DND-41 (cell line): ENCODE measurements at regions not wholly inside any gene's neighbourhood (a gene's known extent, or its start where the extent isn't known, plus 50 kb on each side); places are given as distances from the start of the nearest gene placed in this dataset.
"Not testable (repeated sequence)": the region's sequence is repeated elsewhere in the genome, so short reads cannot be mapped to it uniquely, and the experiment has no call there.

Experiments used
- ATAC-seq: fragments of 200-7000 bp; cut with Tn5 transposase; 3 replicates; pipeline ENCODE4 v1.9.1; 2021; ENCODE audit warnings: low read depth; ENCODE audit not compliant: insufficient read depth
- DNase-seq: peaks from one replicate; pipeline ENCODE4 v3.0.0-alpha.2; 2020
- H2AFZ ChIP-seq: 2 replicates; pipeline ENCODE4 v1.6.0; 2012; ENCODE audit warnings: low read depth, low read length
- H3K27ac ChIP-seq: 2 replicates; pipeline ENCODE4 v1.5.1; 2012; ENCODE audit warnings: low read length, inconsistent platforms
- H3K27me3 ChIP-seq: fragments of 200-600 bp; sonication (generic); 2 replicates; pipeline ENCODE4 v1.6.0; 2012; ENCODE audit warnings: low read length, mild to moderate bottlenecking, inconsistent platforms; ENCODE audit not compliant: insufficient read depth, poor library complexity
- H3K36me3 ChIP-seq: 2 replicates; pipeline ENCODE4 v1.5.1; 2012; ENCODE audit warnings: low read length, inconsistent platforms; ENCODE audit not compliant: insufficient read depth
- H3K4me1 ChIP-seq: 2 replicates; pipeline ENCODE4 v1.5.1; 2012; ENCODE audit warnings: mild to moderate bottlenecking, low read length; ENCODE audit not compliant: insufficient read depth
- H3K4me2 ChIP-seq: 2 replicates; pipeline ENCODE4 v1.6.0; 2012; ENCODE audit warnings: mild to moderate bottlenecking, moderate library complexity, low read length, inconsistent platforms; ENCODE audit not compliant: insufficient read depth
- H3K4me3 ChIP-seq, 2 experiments: fragments of 200-600 bp in 1 of 2; shearing (Covaris generic) in 1 of 2; 2 replicates each; pipeline ENCODE4 v1.5.1; 2012 to 2016; ENCODE audit warnings: inconsistent platforms in 2 of 2, low read length in 2 of 2, mild to moderate bottlenecking in 2 of 2, low read depth in 1 of 2, moderate library complexity in 1 of 2
- H3K79me2 ChIP-seq: 2 replicates; pipeline ENCODE4 v1.6.0; 2012; ENCODE audit warnings: low read length, inconsistent platforms; ENCODE audit not compliant: insufficient read depth
- H3K9ac ChIP-seq: 2 replicates; pipeline ENCODE4 v1.6.0; 2012; ENCODE audit warnings: low read depth, mild to moderate bottlenecking, inconsistent platforms, low read length, moderate library complexity
- H3K9me3 ChIP-seq: 2 replicates; pipeline ENCODE4 v1.5.1; 2012; ENCODE audit warnings: low read length, moderate library complexity, mild to moderate bottlenecking, inconsistent platforms; ENCODE audit not compliant: insufficient read depth, severe bottlenecking
- H4K20me1 ChIP-seq: 2 replicates; pipeline ENCODE4 v1.6.0; 2012; ENCODE audit warnings: low read length; ENCODE audit not compliant: insufficient read depth
- CTCF ChIP-seq: IDR thresholded peaks from 2 replicates; pipeline ENCODE4 v1.5.1; 2012; ENCODE audit warnings: borderline replicate concordance, low read length, moderate library complexity, mild to moderate bottlenecking; ENCODE audit not compliant: poor library complexity, severe bottlenecking; ENCODE audit errors: extremely low read depth
- EZH2 ChIP-seq: IDR thresholded peaks from 3 replicates; pipeline ENCODE4 v1.6.1; 2012; ENCODE audit warnings: borderline replicate concordance, low read depth, mild to moderate bottlenecking, moderate library complexity, low read length, inconsistent platforms; ENCODE audit not compliant: severe bottlenecking

DNA sequence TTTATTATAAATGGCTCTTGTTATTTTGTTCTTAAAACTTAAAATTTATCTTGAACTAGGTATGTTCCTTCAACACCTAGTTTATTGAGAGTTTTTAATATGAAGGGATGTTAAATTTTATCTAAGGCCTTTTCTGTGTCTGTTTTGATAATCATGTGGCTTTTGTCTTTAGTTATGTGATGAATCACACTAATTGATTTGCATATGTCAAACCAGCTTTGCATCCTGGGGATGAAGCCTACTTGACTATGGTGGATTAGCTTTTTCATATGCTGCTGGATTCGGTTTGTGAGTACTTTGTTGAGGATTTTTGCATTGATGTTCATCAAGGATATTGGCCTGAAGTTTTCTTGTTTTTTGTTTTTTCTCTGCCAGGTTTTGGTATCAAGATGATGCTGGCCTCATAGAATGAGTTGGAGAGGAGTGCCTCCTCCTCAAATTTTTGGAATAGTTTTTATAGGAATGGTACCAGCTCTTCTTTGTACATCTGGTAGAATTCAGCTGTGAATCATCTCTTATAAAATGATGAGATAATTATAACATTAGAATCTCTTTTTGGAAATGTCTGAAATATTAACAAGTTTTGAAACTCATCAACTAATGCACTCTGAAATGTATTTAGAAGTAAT is 78.7 kb upstream of the AGR3 start:
- H3K4me2 ChIP-seq = no peak overlapping the region
- H3K9ac ChIP-seq = no peak overlapping the region
- no peak overlapping the region for H2AFZ ChIP-seq
- TF ChIP-seq CTCF (no peak), EZH2 (no peak)
- H3K79me2 ChIP-seq = no peaks in the 10 kb centered on the region
- DNase-seq (no peak), ATAC-seq (no peak)
- no peaks in the 10 kb centered on the region for H3K4me1 ChIP-seq
- no peaks in the 10 kb centered on the region for H3K36me3 ChIP-seq
- no peaks in the 10 kb centered on the region for H3K9me3 ChIP-seq
- no peak overlapping the region for H3K4me3 ChIP-seq
- H4K20me1 ChIP-seq = no peaks in the 10 kb centered on the region
- no peaks in the 10 kb centered on the region for H3K27me3 ChIP-seq
- no peak overlapping the region for H3K27ac ChIP-seq

GRCh38 chr7:16961641-16962040 is 79.9 kb upstream of the AGR3 start:
- no peaks in the 10 kb centered on the region for H4K20me1 ChIP-seq
- DNase-seq = no peak
- no peak overlapping the region for H3K9ac ChIP-seq
- no peaks in the 10 kb centered on the region for H3K27me3 ChIP-seq
- peaks cover 3% of the 10 kb centered on the region for H3K9me3 ChIP-seq
- no peak overlapping the region for H3K4me3 ChIP-seq
- H3K4me2 ChIP-seq = no peak overlapping the region
- ATAC-seq = no peak
- H3K27ac ChIP-seq = no peak overlapping the region
- H2AFZ ChIP-seq = no peak overlapping the region
- no peaks in the 10 kb centered on the region for H3K4me1 ChIP-seq
- no peaks in the 10 kb centered on the region for H3K79me2 ChIP-seq
- TF ChIP-seq EZH2 (no peak), CTCF (no peak)
- no peaks in the 10 kb centered on the region for H3K36me3 ChIP-seq

- no peak overlapping the region for H3K9ac ChIP-seq
- peaks cover 3% of the 10 kb centered on the region for H3K9me3 ChIP-seq
- H3K36me3 ChIP-seq = no peaks in the 10 kb centered on the region
- no peaks in the 10 kb centered on the region for H4K20me1 ChIP-seq
- no peak overlapping the region for H3K4me2 ChIP-seq
- no peaks in the 10 kb centered on the region for H3K79me2 ChIP-seq
- no peak for DNase-seq
- no peak for ATAC-seq
- no peak for TF ChIP-seq CTCF
- no peak for TF ChIP-seq EZH2
- H3K4me1 ChIP-seq = no peaks in the 10 kb centered on the region
- H3K27ac ChIP-seq = no peak overlapping the region
- no peak overlapping the region for H2AFZ ChIP-seq
- no peak overlapping the region for H3K4me3 ChIP-seq
- H3K27me3 ChIP-seq = no peaks in the 10 kb centered on the region
Measured at GRCh38 chr7:16963044-16963443, 81.3 kb upstream of the AGR3 start.

DNA sequence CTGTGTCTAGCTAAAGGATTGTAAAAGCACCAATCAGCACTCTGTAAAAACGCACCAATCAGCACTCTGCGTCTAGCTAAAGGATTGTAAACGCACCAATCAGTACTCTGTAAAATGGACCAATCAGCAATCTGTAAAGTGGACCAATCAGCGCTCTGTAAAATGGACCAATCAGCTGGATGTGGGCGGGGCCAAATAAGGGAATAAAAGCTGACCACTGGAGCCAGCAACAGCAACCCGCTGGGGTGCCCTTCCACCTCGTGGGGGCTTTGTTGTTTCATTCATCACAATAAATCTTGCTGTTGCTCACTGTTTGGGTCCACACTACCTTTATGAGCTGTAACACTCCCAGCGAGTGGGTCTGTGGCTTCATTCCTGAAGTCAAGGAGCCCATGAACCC is 83.9 kb upstream of the AGR3 start:
- not testable (repeated sequence) for H3K27ac ChIP-seq, H3K9ac ChIP-seq, H3K4me1 ChIP-seq, DNase-seq, H2AFZ ChIP-seq, ATAC-seq, H3K36me3 ChIP-seq, H3K79me2 ChIP-seq, H3K27me3 ChIP-seq, H3K4me2 ChIP-seq, H4K20me1 ChIP-seq, H3K4me3 ChIP-seq, H3K9me3 ChIP-seq
